Colonic mucosa (tissue), 4 donors: ENCODE measurements at regions not wholly inside any gene's neighbourhood (a gene's known extent, or its start where the extent isn't known, plus 50 kb on each side); places are given as distances from the start of the nearest gene placed in this dataset.

Experiments
- DNase-seq: peaks from one replicate; pipeline ENCODE4 v3.0.0-alpha.2; 2020
- H3K27ac ChIP-seq: fragments of 200-600 bp; one replicate; pipeline ENCODE4 v1.8.0; 2021
- H3K27me3 ChIP-seq: fragments of 200-600 bp; one replicate; pipeline ENCODE4 v1.8.0; 2021
- H3K36me3 ChIP-seq: fragments of 200-600 bp; one replicate; pipeline ENCODE4 v1.8.0; 2021
- H3K4me1 ChIP-seq: fragments of 200-600 bp; one replicate; pipeline ENCODE4 v1.8.0; 2021; ENCODE audit warnings: mild to moderate bottlenecking
- H3K4me3 ChIP-seq: fragments of 200-600 bp; one replicate; pipeline ENCODE4 v1.8.0; 2021
- H3K9ac ChIP-seq, 2 donors: one replicate each; pipeline ENCODE4 v1.7.0; 2013; ENCODE audit warnings: control low read depth in 2 of 2, low read depth in 2 of 2, low read length in 2 of 2
- H3K9me3 ChIP-seq: fragments of 200-600 bp; one replicate; pipeline ENCODE4 v1.8.0; 2021
- intact Hi-C: fragments of 100-400 bp; cut with DNase I; formaldehyde crosslinking; loops from one replicate; pipeline ENCODE4 v1.14.1; 2022
- TF ChIP-seq, protein P1 (sequence below): fragments of 200-600 bp; IDR thresholded peaks from one replicate; pipeline ENCODE4 v1.8.0; 2022; ENCODE audit warnings: antibody characterized with exemption, mild to moderate bottlenecking
- donor health status: healthy.
- donor health status: DM: no; HTN: no; CAD: no.
- donor health status: DM: no; HTN: no; CAD: no.

DNA sequence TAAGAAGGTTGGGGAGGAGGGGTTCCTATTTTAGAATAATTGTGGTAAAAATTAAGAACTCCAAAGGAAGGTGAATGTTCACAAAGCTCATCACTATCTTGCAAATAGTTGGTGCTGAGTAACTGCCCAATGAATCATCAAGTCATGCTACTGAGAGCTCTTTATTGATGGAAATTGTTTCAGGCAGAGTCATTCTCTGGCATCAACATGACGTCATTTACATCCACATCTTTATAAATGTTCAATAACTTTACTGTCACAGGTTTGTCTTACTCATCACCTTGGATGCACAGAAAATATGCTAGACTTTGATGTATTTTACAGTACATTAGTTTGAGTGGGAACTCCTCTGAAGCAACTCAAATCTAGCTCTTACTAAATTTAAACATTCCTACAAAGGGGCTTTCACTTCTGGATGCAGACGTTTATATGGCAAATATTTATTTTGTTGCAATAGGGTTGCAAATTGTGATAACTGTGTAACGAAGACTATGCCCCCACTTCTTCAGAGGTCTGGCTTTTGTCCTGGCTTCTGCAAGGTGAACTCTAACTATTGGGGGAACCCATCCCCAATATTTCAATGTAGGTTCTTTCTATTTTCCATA lies 273.7 kb upstream of the AJAP1 start:
- no peaks in the 10 kb centered on the region for H3K4me1 ChIP-seq
- TF ChIP-seq, protein P1, sequence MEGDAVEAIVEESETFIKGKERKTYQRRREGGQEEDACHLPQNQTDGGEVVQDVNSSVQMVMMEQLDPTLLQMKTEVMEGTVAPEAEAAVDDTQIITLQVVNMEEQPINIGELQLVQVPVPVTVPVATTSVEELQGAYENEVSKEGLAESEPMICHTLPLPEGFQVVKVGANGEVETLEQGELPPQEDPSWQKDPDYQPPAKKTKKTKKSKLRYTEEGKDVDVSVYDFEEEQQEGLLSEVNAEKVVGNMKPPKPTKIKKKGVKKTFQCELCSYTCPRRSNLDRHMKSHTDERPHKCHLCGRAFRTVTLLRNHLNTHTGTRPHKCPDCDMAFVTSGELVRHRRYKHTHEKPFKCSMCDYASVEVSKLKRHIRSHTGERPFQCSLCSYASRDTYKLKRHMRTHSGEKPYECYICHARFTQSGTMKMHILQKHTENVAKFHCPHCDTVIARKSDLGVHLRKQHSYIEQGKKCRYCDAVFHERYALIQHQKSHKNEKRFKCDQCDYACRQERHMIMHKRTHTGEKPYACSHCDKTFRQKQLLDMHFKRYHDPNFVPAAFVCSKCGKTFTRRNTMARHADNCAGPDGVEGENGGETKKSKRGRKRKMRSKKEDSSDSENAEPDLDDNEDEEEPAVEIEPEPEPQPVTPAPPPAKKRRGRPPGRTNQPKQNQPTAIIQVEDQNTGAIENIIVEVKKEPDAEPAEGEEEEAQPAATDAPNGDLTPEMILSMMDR, result no peak
- H3K27ac ChIP-seq, result no peak overlapping the region
- no peaks in the 10 kb centered on the region for H3K9me3 ChIP-seq
- no peak overlapping the region for H3K4me3 ChIP-seq
- intact Hi-C loops, result no loop called here
- no peak overlapping the region for H3K9ac ChIP-seq
- H3K36me3 ChIP-seq, result no peaks in the 10 kb centered on the region
- no peaks in the 10 kb centered on the region for H3K27me3 ChIP-seq
- DNase-seq, result no peak

DNA sequence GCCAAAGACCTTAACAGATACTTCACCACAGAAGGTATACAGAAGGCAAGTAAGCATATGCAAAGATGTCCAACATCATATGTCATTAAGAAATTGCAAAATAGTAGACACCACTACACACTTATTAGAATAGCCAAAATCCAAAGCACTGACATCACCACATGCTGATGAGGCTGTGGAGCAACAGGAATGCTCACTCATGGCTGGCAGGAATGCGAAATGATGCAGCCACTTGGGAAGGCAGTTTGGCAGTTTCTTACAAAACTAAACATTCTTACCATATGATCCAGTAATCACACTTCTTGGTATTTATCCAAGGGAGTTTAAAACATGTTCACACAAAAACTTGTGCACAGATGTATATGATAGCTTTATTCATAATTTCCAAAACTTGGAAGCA lies 261.2 kb upstream of the AJAP1 start:
- H3K4me3 ChIP-seq, result no peak overlapping the region
- TF ChIP-seq, protein P1, result no peak
- intact Hi-C loops, result no loop called here

DNA sequence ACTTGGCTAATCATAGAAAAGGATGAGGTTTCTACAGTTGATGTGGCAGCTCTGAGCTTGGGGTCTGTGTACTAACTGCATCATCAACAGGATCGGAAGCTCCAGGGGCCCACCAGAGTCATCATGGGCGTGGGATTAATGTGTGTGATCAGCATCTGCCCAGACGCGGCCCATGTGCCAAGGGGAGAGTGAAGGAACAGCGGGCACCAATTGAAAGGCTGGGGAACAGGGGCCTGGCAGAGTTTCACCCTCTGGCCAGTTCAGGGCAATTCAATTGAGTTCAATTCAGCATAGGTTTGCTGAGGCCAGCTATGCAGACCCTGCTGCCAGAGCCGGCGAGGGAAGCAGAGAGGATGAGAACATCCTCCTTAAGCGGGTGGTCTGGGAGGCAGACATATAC lies 260.0 kb upstream of the AJAP1 start:
- H3K9me3 ChIP-seq, result no peaks in the 10 kb centered on the region
- H3K9ac ChIP-seq, result no peak overlapping the region
- DNase-seq, result no peak
- TF ChIP-seq, protein P1, result no peak
- intact Hi-C loops, result no loop called here
- H3K4me3 ChIP-seq, result no peak overlapping the region
- H3K4me1 ChIP-seq, result no peaks in the 10 kb centered on the region
- no peak overlapping the region for H3K27ac ChIP-seq
- no peaks in the 10 kb centered on the region for H3K36me3 ChIP-seq
- no peaks in the 10 kb centered on the region for H3K27me3 ChIP-seq

More for the DNA sequence above, 261.2 kb upstream of the AJAP1 start:
- H3K9ac ChIP-seq, result no peak overlapping the region
- H3K27ac ChIP-seq, result no peak overlapping the region
- H3K36me3 ChIP-seq, result no peaks in the 10 kb centered on the region
- no peaks in the 10 kb centered on the region for H3K27me3 ChIP-seq
- no peaks in the 10 kb centered on the region for H3K9me3 ChIP-seq
- no peak for DNase-seq
- no peaks in the 10 kb centered on the region for H3K4me1 ChIP-seq

DNA sequence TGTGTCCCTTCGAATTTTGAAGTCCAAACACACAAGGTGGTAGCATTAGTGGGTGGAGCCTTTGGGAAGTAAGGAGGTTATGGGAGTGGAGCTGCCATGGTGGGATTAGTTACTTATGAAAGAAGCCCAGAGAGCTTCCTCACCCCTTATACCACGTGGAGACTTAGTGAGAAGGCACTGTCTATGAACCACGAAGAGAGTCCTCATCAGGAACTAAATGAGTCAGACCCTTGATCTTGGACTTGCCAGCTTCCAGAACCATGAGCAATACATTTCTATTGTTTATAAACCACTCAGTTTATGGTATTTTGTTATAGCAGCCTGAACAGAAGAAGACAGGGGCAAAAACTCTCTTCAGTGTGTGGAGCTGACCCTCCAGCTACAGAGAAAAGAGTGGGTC lies 259.3 kb upstream of the AJAP1 start:
- no peak for DNase-seq
- H3K4me3 ChIP-seq, result no peak overlapping the region
- TF ChIP-seq, protein P1, result no peak
- H3K36me3 ChIP-seq, result no peaks in the 10 kb centered on the region
- H3K9ac ChIP-seq, result no peak overlapping the region
- H3K27ac ChIP-seq, result no peak overlapping the region
- no peaks in the 10 kb centered on the region for H3K27me3 ChIP-seq
- intact Hi-C loops, result no loop called here
- no peaks in the 10 kb centered on the region for H3K9me3 ChIP-seq
- H3K4me1 ChIP-seq, result no peaks in the 10 kb centered on the region

DNA sequence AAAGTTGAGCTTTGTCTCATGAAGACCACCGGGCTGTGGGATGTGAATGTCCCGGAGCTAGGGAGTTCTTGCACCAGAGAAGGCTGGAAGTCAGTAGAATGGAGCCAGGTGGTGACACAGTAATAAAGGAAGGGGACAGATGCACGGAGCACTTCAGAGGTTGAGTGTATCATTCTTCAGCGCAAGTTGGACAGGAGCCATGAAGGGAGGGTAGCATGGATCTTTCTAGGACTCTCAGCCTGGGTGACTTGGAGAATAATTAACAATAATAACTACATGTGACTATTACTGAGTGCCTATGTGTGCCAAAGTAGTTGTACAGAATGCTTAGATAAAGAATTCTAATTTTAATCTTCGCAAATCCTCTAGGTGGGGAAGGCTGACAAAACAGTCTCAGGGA lies 258.7 kb upstream of the AJAP1 start:
- Histone ChIP-seq H3K36me3 (no peaks in the 10 kb centered on the region), H3K4me1 (no peaks in the 10 kb centered on the region), H3K27me3 (no peaks in the 10 kb centered on the region), H3K9ac (no peak overlapping the region), H3K9me3 (no peaks in the 10 kb centered on the region), H3K4me3 (no peak overlapping the region), H3K27ac (no peak overlapping the region)
- intact Hi-C loops, result no loop called here
- TF ChIP-seq, protein P1, result no peak
- DNase-seq, result no peak

DNA sequence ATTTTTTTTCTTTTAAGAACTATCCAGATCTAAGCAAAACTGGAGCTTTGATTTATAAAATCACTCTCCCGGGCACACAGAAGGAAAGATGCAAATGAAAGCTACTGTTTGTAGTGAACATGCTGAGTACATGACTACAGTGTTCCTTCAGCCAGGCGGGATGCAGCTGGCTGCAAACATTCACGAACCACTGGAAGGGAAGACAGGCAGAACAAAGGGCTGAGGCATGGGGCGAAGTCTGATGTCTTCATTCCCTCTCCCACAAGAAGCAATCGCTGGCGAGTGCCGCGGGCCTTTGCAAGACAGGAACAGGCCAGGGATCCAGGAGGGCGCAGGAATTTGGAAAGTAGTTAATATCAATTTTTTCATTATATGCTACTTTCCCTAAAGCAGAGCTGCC lies 257.9 kb upstream of the AJAP1 start:
- no peak overlapping the region for H3K9ac ChIP-seq
- no peaks in the 10 kb centered on the region for H3K9me3 ChIP-seq
- TF ChIP-seq, protein P1, result no peak
- no peak overlapping the region for H3K4me3 ChIP-seq
- no peaks in the 10 kb centered on the region for H3K36me3 ChIP-seq
- intact Hi-C loops, result no loop called here
- no peak overlapping the region for H3K27ac ChIP-seq
- no peaks in the 10 kb centered on the region for H3K27me3 ChIP-seq
- H3K4me1 ChIP-seq, result no peaks in the 10 kb centered on the region
- no peak for DNase-seq
